ENCODE measurements at regions not wholly inside any gene's neighbourhood (a gene's known extent, or its start where the extent isn't known, plus 50 kb on each side); places are given as distances from the start of the nearest gene placed in this dataset.

- TF ChIP-seq CTCF (IDR thresholded peaks at IDR 0.05) (no peak), EP300 (IDR thresholded peaks at IDR 0.05) (no peak)
These were observed 303.5 kb upstream of the MGMT start for GRCh38 chr10:129163531-129163930.

All from ovary (tissue), 3 donors.